H1 (cell line): ENCODE measurements at regions not wholly inside any gene's neighbourhood (a gene's known extent, or its start where the extent isn't known, plus 50 kb on each side); places are given as distances from the start of the nearest gene placed in this dataset.

ENCODE experiments used
- BACH1 ChIP-seq: IDR thresholded peaks from 2 replicates; pipeline ENCODE4 v1.6.1; 2012; ENCODE audit warnings: low read length, improper control_type of control experiment
- CTCF ChIP-seq, 3 experiments: IDR thresholded peaks; 1 replicate in 2 of 3; 2 replicates in 1 of 3; pipeline versions ENCODE4 v1.5.1 to v1.6.1; 2011; ENCODE audit warnings: low read length in 3 of 3, mild to moderate bottlenecking in 3 of 3, inconsistent platforms in 2 of 3, low read depth in 1 of 3, moderate library complexity in 1 of 3; ENCODE audit not compliant: insufficient read depth in 1 of 3; ENCODE audit errors: control extremely low read depth in 1 of 3
- NANOG ChIP-seq: IDR thresholded peaks from 2 replicates; pipeline ENCODE4 v1.6.1; 2011; ENCODE audit warnings: low read length, low read depth, mild to moderate bottlenecking, inconsistent platforms; ENCODE audit not compliant: insufficient read depth, poor library complexity, severe bottlenecking
- POU5F1 ChIP-seq: IDR thresholded peaks from 2 replicates; pipeline ENCODE4 v1.6.1; 2011; ENCODE audit warnings: low read depth, mild to moderate bottlenecking, low read length, moderate library complexity
- RAD21 ChIP-seq, 2 experiments: IDR thresholded peaks in 1 of 2; conservative IDR thresholded peaks in 1 of 2; 2 replicates each; pipeline ENCODE4 v1.6.1; 2011; ENCODE audit warnings: low read depth in 2 of 2, low read length in 2 of 2, improper control_type of control experiment in 1 of 2, inconsistent platforms in 1 of 2, mild to moderate bottlenecking in 1 of 2, moderate library complexity in 1 of 2
- TAF7 ChIP-seq: optimal IDR thresholded peaks from 2 replicates; pipeline ENCODE3; 2011; ENCODE audit warnings: low read depth, mild to moderate bottlenecking, inconsistent platforms, low read length, moderate library complexity, borderline replicate concordance

- TF ChIP-seq CTCF (IDR thresholded peaks at IDR 0.05; ENCODE audit: control extremely low read depth in 1 of 3, insufficient read depth in 1 of 3, low read depth in 1 of 3, low read length in 3 of 3) (no peak), POU5F1 (no peak), RAD21 (IDR thresholded peaks at IDR 0.05 in 1 of 2, conservative IDR thresholded peaks at IDR 0.05 in 1 of 2; ENCODE audit: low read depth in 2 of 2, low read length in 2 of 2) (no peak), NANOG (no peak), BACH1 (no peak), TAF7 (no peak)
Measured at GRCh38 chr4:96263291-96263690, 423.4 kb downstream of the PDHA2 start (continued).
